ENCODE measurements at regions not wholly inside any gene's neighbourhood (a gene's known extent, or its start where the extent isn't known, plus 50 kb on each side); places are given as distances from the start of the nearest gene placed in this dataset.

DNA sequence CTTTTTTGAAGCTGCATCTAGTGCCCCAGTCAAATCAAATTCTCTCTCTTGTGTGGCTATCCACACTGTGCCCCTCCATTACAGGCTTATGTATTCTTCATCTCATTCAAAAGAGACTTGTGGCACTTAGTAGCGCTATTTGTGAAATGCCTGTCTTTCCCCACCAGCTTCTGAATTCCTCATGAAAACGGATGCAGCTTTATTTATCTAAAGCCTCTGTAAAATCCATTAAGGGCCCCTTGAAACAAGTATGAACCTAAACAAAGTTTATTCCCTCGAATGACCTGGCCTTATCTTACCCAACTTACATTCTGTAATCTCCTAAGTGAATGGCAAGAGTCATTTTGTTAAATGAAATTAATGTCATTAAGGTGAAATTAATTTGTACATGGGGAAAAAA, 417.4 kb upstream of the PIK3C3 start:
- H3K9me3 Mint-ChIP-seq, result no peaks in the 10 kb centered on the region
- no peak overlapping the region for H2AFZ ChIP-seq
- ATAC-seq (no peak), DNase-seq (ENCODE audit: low spot score) (no peak)
- H3K9me2 ChIP-seq (ENCODE audit: insufficient read depth), result no peaks in the 10 kb centered on the region
- H3K27me3 ChIP-seq (ENCODE audit: insufficient read depth), result no peaks in the 10 kb centered on the region
- TF ChIP-seq, protein P1, sequence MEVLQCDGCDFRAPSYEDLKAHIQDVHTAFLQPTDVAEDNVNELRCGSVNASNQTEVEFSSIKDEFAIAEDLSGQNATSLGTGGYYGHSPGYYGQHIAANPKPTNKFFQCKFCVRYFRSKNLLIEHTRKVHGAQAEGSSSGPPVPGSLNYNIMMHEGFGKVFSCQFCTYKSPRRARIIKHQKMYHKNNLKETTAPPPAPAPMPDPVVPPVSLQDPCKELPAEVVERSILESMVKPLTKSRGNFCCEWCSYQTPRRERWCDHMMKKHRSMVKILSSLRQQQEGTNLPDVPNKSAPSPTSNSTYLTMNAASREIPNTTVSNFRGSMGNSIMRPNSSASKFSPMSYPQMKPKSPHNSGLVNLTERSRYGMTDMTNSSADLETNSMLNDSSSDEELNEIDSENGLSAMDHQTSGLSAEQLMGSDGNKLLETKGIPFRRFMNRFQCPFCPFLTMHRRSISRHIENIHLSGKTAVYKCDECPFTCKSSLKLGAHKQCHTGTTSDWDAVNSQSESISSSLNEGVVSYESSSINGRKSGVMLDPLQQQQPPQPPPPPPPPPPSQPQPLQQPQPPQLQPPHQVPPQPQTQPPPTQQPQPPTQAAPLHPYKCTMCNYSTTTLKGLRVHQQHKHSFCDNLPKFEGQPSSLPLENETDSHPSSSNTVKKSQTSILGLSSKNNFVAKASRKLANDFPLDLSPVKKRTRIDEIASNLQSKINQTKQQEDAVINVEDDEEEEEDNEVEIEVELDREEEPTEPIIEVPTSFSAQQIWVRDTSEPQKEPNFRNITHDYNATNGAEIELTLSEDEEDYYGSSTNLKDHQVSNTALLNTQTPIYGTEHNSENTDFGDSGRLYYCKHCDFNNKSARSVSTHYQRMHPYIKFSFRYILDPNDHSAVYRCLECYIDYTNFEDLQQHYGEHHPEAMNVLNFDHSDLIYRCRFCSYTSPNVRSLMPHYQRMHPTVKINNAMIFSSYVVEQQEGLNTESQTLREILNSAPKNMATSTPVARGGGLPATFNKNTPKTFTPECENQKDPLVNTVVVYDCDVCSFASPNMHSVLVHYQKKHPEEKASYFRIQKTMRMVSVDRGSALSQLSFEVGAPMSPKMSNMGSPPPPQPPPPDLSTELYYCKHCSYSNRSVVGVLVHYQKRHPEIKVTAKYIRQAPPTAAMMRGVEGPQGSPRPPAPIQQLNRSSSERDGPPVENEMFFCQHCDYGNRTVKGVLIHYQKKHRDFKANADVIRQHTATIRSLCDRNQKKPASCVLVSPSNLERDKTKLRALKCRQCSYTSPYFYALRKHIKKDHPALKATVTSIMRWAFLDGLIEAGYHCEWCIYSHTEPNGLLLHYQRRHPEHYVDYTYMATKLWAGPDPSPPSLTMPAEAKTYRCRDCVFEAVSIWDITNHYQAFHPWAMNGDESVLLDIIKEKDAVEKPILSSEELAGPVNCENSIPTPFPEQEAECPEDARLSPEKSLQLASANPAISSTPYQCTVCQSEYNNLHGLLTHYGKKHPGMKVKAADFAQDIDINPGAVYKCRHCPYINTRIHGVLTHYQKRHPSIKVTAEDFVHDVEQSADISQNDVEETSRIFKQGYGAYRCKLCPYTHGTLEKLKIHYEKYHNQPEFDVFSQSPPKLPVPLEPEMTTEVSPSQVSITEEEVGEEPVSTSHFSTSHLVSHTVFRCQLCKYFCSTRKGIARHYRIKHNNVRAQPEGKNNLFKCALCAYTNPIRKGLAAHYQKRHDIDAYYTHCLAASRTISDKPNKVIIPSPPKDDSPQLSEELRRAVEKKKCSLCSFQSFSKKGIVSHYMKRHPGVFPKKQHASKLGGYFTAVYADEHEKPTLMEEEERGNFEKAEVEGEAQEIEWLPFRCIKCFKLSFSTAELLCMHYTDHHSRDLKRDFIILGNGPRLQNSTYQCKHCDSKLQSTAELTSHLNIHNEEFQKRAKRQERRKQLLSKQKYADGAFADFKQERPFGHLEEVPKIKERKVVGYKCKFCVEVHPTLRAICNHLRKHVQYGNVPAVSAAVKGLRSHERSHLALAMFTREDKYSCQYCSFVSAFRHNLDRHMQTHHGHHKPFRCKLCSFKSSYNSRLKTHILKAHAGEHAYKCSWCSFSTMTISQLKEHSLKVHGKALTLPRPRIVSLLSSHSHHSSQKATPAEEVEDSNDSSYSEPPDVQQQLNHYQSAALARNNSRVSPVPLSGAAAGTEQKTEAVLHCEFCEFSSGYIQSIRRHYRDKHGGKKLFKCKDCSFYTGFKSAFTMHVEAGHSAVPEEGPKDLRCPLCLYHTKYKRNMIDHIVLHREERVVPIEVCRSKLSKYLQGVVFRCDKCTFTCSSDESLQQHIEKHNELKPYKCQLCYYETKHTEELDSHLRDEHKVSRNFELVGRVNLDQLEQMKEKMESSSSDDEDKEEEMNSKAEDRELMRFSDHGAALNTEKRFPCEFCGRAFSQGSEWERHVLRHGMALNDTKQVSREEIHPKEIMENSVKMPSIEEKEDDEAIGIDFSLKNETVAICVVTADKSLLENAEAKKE (CRISPR knock-in tag; IDR thresholded peaks at IDR 0.05), result no peak
- TF ChIP-seq ZNF331 (CRISPR knock-in tag; IDR thresholded peaks at IDR 0.05; ENCODE audit: low read depth), result no peak
- TF ChIP-seq, protein P2, sequence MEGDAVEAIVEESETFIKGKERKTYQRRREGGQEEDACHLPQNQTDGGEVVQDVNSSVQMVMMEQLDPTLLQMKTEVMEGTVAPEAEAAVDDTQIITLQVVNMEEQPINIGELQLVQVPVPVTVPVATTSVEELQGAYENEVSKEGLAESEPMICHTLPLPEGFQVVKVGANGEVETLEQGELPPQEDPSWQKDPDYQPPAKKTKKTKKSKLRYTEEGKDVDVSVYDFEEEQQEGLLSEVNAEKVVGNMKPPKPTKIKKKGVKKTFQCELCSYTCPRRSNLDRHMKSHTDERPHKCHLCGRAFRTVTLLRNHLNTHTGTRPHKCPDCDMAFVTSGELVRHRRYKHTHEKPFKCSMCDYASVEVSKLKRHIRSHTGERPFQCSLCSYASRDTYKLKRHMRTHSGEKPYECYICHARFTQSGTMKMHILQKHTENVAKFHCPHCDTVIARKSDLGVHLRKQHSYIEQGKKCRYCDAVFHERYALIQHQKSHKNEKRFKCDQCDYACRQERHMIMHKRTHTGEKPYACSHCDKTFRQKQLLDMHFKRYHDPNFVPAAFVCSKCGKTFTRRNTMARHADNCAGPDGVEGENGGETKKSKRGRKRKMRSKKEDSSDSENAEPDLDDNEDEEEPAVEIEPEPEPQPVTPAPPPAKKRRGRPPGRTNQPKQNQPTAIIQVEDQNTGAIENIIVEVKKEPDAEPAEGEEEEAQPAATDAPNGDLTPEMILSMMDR (conservative IDR thresholded peaks at IDR 0.05; ENCODE audit: low read depth in 2 of 2), result no peak
- TF ChIP-seq EZH2phosphoT487 (IDR thresholded peaks at IDR 0.05; ENCODE audit: unreplicated experiment), result no peak
- TF ChIP-seq REST (IDR thresholded peaks at IDR 0.05; ENCODE audit: unreplicated experiment), result no peak
- TF ChIP-seq ZNF114 (CRISPR knock-in tag; IDR thresholded peaks at IDR 0.05), result no peak
- no peak for TF ChIP-seq EZH2 (IDR thresholded peaks at IDR 0.05; ENCODE audit: low read depth, unreplicated experiment)
- no peak for TF ChIP-seq JUNB (IDR thresholded peaks at IDR 0.05; ENCODE audit: unreplicated experiment)
- no peak overlapping the region for H3K4me2 ChIP-seq
- H3K79me2 ChIP-seq (replicated peaks; ENCODE audit: insufficient read depth), result no peaks in the 10 kb centered on the region
- no peaks in the 10 kb centered on the region for H3K36me3 Mint-ChIP-seq (ENCODE audit: low read depth)
- H3K27ac Mint-ChIP-seq, result no peak overlapping the region
- no peaks in the 10 kb centered on the region for H3F3A ChIP-seq (replicated peaks; ENCODE audit: low read depth)
- no peak overlapping the region for H3K27ac ChIP-seq (ENCODE audit: low read depth)
- peaks cover 4% of the 10 kb centered on the region; the same call in 2 of the 3 replicates for H3K4me1 Mint-ChIP-seq
- no peaks in the 10 kb centered on the region for H3K36me3 ChIP-seq (ENCODE audit: insufficient read depth)
- H4K20me1 ChIP-seq (replicated peaks; ENCODE audit: insufficient read depth), result no peaks in the 10 kb centered on the region
- H3K27me3 Mint-ChIP-seq (ENCODE audit: insufficient read depth, low read depth, poor library complexity), result no peaks in the 10 kb centered on the region
- H3K4me3 Mint-ChIP-seq, result no peak overlapping the region
- no peaks in the 10 kb centered on the region for H3K4me1 ChIP-seq (ENCODE audit: insufficient read depth)
- H3K4me3 ChIP-seq, result no peak overlapping the region

Data from GM23338 (cell line).